HepG2 (cell line): ENCODE measurements at regions not wholly inside any gene's neighbourhood (a gene's known extent, or its start where the extent isn't known, plus 50 kb on each side); places are given as distances from the start of the nearest gene placed in this dataset.
"Not testable (repeated sequence)": the region's sequence is repeated elsewhere in the genome, so short reads cannot be mapped to it uniquely, and the experiment has no call there.

Experiments used
- ATAC-seq: fragments of 200-7000 bp; cut with Tn5 transposase; 3 replicates; pipeline ENCODE4 v1.9.1; 2020; ENCODE audit warnings: mild to moderate bottlenecking, moderate library complexity
- BruUV-seq: library from RNA; stranded (reverse); fragments of 400-500 nt; replicated peaks from 2 replicates; lab custom pipeline; 2021; lab: Mats Ljungman, UMichigan
- CTCF ChIA-PET: fragments of 300-600 bp; formaldehyde crosslinking; extraction: SDS; loops from one replicate; lab custom pipeline; 2021; ENCODE audit warnings: low total read pairs, inconsistent platforms, low intra/inter-chr PET ratio; lab: Yijun Ruan, JAX
- POLR2A ChIA-PET: fragments of 350-600 bp; sonication (Branson Sonifier 250); formaldehyde crosslinking; loops from one replicate; lab custom pipeline; 2020; ENCODE audit warnings: antibody characterized with exemption, inconsistent platforms; lab: Yijun Ruan, JAX
- DNase-seq: peaks from one replicate; pipeline ENCODE4 v3.0.0-alpha.2; 2015; ENCODE audit warnings: low spot score
- FAIRE-seq: peaks from 3 replicates; lab custom pipeline; 2011; peaks lifted over from hg19 to GRCh38; lab: Jason Lieb, UNC
- H2AFZ ChIP-seq: one replicate; pipeline ENCODE4 v1.6.1; 2011; ENCODE audit warnings: low read length, inconsistent platforms
- H3K27ac ChIP-seq: fragments of 300-600 bp; 3 replicates; pipeline ENCODE4 v1.8.0; 2011; ENCODE audit warnings: mixed run types, mild to moderate bottlenecking, mixed read lengths, low read length, inconsistent platforms; ENCODE audit not compliant: insufficient read depth; ENCODE audit errors: extremely low read length
- H3K27me3 ChIP-seq, 2 experiments: fragments of 200-600 bp in 1 of 2; 2 replicates in 1 of 2; 3 replicates in 1 of 2; pipeline versions ENCODE4 v1.6.0 to v1.8.0; 2011; ENCODE audit warnings: low read length in 2 of 2, mild to moderate bottlenecking in 2 of 2, moderate library complexity in 2 of 2, inconsistent platforms in 1 of 2; ENCODE audit not compliant: insufficient read depth in 2 of 2, control insufficient read depth in 1 of 2
- H3K36me3 ChIP-seq, 2 experiments: fragments of 200-600 bp in 1 of 2; replicated peaks in 1 of 2; 2 replicates in 1 of 2; 3 replicates in 1 of 2; pipeline versions ENCODE4 v1.5.1 to v1.8.0; 2011; ENCODE audit warnings: low read length in 2 of 2, inconsistent platforms in 1 of 2; ENCODE audit not compliant: insufficient read depth in 2 of 2, control insufficient read depth in 1 of 2
- H3K4me1 ChIP-seq: 2 replicates; pipeline ENCODE4 v1.5.1; 2012; ENCODE audit warnings: low read length, inconsistent platforms; ENCODE audit not compliant: insufficient read depth
- H3K4me2 ChIP-seq: 2 replicates; pipeline ENCODE4 v1.6.0; 2011; ENCODE audit warnings: low read depth, low read length, inconsistent platforms
- H3K4me3 ChIP-seq, 3 experiments: fragments of 200-600 bp in 1 of 3; sonication (generic), shearing (Covaris generic) in 1 of 3; replicated peaks in 1 of 3; 2 replicates each; pipeline ENCODE4 v1.5.1; 2011 to 2016; ENCODE audit warnings: low read length in 3 of 3, inconsistent platforms in 2 of 3, low read depth in 2 of 3, mild to moderate bottlenecking in 2 of 3, control low read depth in 1 of 3, mixed read lengths in 1 of 3; ENCODE audit not compliant: insufficient read depth in 1 of 3
- H3K79me2 ChIP-seq: one replicate; pipeline ENCODE4 v1.6.1; 2011; ENCODE audit warnings: low read length, inconsistent platforms; ENCODE audit not compliant: insufficient read depth
- H3K9ac ChIP-seq: 2 replicates; pipeline ENCODE4 v1.6.0; 2011; ENCODE audit warnings: mild to moderate bottlenecking, low read depth, low read length, inconsistent platforms; ENCODE audit not compliant: insufficient read depth
- H3K9me3 ChIP-seq: 2 replicates; pipeline ENCODE4 v1.5.1; 2012; ENCODE audit warnings: mild to moderate bottlenecking, low read length
- H4K20me1 ChIP-seq: 2 replicates; pipeline ENCODE4 v1.6.0; 2011; ENCODE audit warnings: inconsistent platforms, mild to moderate bottlenecking, low read length, moderate library complexity; ENCODE audit not compliant: insufficient read depth
- GABPB1 ChIP-seq: IDR thresholded peaks from 2 replicates; pipeline ENCODE4 v1.6.1; 2016; ENCODE audit warnings: mild to moderate bottlenecking, missing genetic modification reagents, moderate library complexity, missing compliant biosample characterization
- GMEB1 ChIP-seq: sonication (generic); formaldehyde crosslinking; IDR thresholded peaks from 2 replicates; pipeline ENCODE4 v1.5.1; 2020; ENCODE audit warnings: missing genetic modification reagents, mild to moderate bottlenecking, borderline replicate concordance
- ZNF460 ChIP-seq: sonication (generic); formaldehyde crosslinking; IDR thresholded peaks from 2 replicates; pipeline ENCODE4 v1.5.1; 2020; ENCODE audit warnings: missing genetic modification reagents, mild to moderate bottlenecking, borderline replicate concordance
- ZSCAN29 ChIP-seq: sonication (generic); formaldehyde crosslinking; conservative IDR thresholded peaks from 2 replicates; pipeline ENCODE4 v1.4.0; 2020; ENCODE audit warnings: mild to moderate bottlenecking, missing genetic modification reagents
- WGBS: methylation state at CpG from one replicate; pipeline ENCODE4 v1.1.6; 2017; ENCODE audit warnings: low lambda C conversion rate; 5-methylcytosine and 5-hydroxymethylcytosine counted together
- in situ Hi-C: cut with HindIII; loops from 2 replicates; pipeline ENCODE4 v1.10.0; 2017; ENCODE audit warnings: low pct_unique_long_range_greater_than_20kb; ENCODE audit not compliant: extremely low pct_ligation_motif_present
- intact Hi-C: fragments of 100-400 bp; cut with micrococcal nuclease; formaldehyde crosslinking; loops from one replicate; pipeline ENCODE4 v1.10.0; 2022; ENCODE audit not compliant: unreplicated experiment

GRCh38 chr10:5292196-5292735, 72.5 kb upstream of the UCN3 start:
- Histone ChIP-seq H3K4me1 (peaks cover 37% of the 10 kb centered on the region), H4K20me1 (no peaks in the 10 kb centered on the region), H2AFZ (no peak overlapping the region), H3K36me3 (no peaks in the 10 kb centered on the region), H3K27ac (no peak overlapping the region), H3K79me2 (no peaks in the 10 kb centered on the region), H3K4me2 (peak overlapping the region; percentile 55; the same call in 1 of the 2 replicates), H3K9me3 (no peaks in the 10 kb centered on the region), H3K4me3 (no peak overlapping the region), H3K27me3 (peaks cover 0 to 6% of the 10 kb centered on the region in 2 experiments; a peak in 1 of 5 replicates), H3K9ac (no peak overlapping the region)
- intact Hi-C loops (no loop called here), in situ Hi-C loops (no loop called here)
- ChIA-PET POLR2A (no interaction called here), CTCF (no interaction called here)
- FAIRE-seq (no peak), DNase-seq (no peak), ATAC-seq (no peak)
- BruUV-seq = no TSS peak
- 73% methylated on average over 6 of the region's 7 CpGs for WGBS
- TF ChIP-seq ZNF460 = no peak
- 0 out of 2 replicates have a peak, but pooled peaks have one; percentile 5 for TF ChIP-seq GABPB1 (CRISPR knock-in tag)
- TF ChIP-seq GMEB1 = no peak
- no peak for TF ChIP-seq ZSCAN29

- FAIRE-seq, POLR2A ChIA-PET: not testable (repeated sequence)
- CTCF ChIA-PET = interaction anchor here (1.2 kb wide), 1 partner anchor 141 kb away, joined by 3 read pairs; no protein-coding TSS in a partner anchor
Measured at GRCh38 chr10:5292970-5293369, 71.8 kb upstream of the UCN3 start.

More at GRCh38 chr10:5292970-5293369, 71.8 kb upstream of the UCN3 start:
- intact Hi-C loops, DNase-seq, H3K4me3 ChIP-seq, in situ Hi-C loops, H3K9me3 ChIP-seq, H2AFZ ChIP-seq, H3K27ac ChIP-seq, ATAC-seq, H3K9ac ChIP-seq, H3K36me3 ChIP-seq, H3K79me2 ChIP-seq, H3K27me3 ChIP-seq, H4K20me1 ChIP-seq, H3K4me2 ChIP-seq, BruUV-seq: not testable (repeated sequence)
- WGBS = 82% methylated on average over 2 of the region's 2 CpGs
- H3K4me1 ChIP-seq = peaks cover 37% of the 10 kb centered on the region
